Stimulated activated CD8-positive, alpha-beta memory T cell treated with anti-CD3 and anti-CD28 coated beads, Interleukin-7, amount 100 ng/mL, for 48 hours (primary cell): ENCODE measurements at regions not wholly inside any gene's neighbourhood (a gene's known extent, or its start where the extent isn't known, plus 50 kb on each side); places are given as distances from the start of the nearest gene placed in this dataset.

Experiments used
- DNase-seq, 2 donors: peaks; one replicate each; pipeline ENCODE4 v3.0.0-alpha.2; 2020; ENCODE audit warnings: low read depth in 1 of 2; ENCODE audit errors: extremely low read depth in 1 of 2

DNA sequence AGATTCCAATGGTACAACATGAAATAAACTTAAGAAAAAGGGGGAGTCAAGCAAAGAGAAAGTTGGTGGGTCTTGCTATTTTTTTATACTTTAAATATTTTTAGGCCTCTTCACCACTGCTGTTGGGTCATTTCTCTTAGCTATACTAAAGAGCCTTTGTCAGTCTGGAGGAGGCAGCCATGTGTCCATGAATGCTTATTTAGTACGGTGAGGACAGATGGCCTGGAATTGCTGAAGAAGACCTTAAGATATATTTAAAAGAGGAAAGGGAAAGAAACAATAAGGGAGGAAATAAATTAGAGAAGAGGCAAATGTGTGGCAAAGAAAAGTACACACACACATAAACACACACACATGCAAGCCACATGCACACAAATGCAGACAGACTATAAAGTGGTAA is 560.5 kb upstream of the MEF2C start:
- no peak for DNase-seq

DNA sequence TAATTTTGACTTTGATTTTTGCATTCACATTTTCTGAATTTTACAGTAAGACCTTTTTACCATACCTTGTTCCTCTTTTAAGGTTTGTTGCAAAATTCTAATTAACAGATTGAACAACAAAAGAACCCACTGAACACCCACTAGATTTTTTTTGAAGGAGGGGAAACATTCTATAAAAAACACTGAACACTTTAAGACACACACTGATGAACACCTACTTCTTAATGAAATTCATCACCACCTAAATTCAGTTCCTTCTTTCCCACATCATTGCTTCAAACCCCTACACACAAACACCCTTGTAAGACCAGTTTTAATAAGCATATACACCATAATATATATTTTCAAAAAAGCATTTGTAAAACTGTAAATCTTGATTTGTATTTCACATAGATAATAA is 559.0 kb upstream of the MEF2C start:
- DNase-seq: no peak

DNA sequence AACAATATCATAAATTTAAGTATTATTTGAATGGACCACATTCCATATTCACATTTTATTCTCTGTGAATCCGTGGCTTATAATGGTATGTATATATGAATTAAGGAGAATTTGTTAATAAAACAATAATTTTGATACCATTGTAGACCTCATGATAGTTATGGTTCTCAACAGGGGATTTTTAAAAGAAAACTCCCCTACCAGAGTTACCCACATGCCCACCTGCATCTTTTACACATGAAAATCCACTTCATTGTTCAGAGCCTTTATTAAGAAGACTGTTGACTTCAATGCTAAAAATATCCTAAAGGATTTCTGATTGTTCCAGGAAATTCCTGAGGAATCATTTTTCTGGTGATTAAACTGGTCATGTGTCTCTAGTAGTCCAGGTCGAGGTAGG is 557.7 kb upstream of the MEF2C start:
- no peak for DNase-seq

DNA sequence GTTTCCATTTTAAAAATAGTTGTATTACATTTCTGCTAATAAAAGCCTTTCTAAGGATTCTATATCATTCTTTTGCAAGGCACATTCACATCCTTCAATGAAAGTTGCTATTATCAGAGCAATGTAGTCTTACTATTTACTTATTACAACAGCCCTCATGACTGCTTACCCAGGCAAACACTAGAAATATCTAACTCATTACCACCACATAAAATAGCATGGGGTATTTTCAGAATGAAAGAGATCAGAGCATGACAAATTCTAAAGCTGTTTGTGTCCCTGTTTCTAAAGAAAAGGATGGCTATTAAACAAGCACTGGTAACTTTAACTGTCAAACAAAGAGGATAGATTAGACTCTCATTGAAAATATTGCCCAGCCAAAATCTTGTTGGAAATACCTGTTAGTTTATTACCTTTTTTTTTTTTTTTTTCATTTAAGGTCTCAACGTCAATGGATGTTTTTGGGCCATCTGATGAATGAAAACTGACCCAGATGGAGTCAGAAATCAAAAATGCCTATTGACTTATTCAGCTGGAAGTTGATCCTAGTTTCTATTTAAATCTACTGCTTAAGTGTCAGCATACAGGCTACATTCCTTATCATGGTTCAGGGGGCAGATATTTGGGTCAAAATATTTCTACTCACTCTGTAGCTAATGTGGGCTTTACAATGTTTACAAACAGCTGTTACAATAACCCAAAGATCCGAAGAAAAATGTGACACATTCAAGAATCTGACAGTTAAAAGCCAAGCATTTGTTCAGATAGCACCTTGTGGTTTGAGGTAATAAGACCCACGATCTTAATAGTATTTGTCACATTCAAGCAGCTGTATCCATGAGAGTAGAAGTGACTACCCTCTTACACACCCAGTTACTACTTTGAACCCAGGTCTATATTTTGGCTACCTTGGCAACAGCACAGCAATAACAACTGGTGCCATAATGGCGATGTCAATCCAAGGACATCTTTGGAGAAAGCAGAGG is 554.8 kb upstream of the MEF2C start:
- no peak for DNase-seq

DNA sequence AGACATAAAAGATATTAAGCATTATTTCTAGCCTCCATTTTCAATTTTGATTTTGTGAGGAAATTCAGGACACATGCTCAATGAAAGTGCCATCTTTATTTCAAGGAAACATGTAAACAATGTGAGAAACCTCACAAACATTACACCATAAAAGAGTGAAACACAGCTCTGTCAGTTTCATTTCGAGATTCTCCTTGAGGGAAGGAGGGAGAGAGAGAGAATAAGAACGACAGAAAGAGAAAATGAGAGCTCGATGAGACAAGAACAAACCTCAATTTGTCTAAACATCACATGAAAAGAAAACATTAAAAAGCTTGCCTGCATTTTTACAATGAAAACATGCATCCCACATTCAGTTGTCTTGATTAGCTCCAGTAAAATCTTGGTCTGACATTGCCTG is 553.5 kb upstream of the MEF2C start:
- DNase-seq: no peak

DNA sequence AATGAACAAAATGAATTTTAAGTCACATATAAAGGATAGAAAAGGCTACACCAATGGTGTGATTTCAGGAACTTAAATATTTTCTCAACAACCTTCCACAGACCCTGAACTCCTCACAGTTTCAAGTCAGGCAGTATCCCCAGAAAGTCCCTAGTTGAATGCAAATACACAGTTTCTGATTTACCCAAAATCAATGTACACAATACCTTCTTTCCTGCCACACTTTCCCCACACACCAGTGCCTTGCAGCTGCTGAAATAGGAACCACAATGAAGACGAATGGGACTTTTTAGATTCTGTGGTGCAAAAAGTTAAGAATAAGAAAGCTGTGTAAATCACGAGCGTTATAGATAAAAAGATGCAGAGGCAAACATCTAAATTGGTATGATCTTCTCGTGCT is 552.4 kb upstream of the MEF2C start:
- no peak for DNase-seq

DNA sequence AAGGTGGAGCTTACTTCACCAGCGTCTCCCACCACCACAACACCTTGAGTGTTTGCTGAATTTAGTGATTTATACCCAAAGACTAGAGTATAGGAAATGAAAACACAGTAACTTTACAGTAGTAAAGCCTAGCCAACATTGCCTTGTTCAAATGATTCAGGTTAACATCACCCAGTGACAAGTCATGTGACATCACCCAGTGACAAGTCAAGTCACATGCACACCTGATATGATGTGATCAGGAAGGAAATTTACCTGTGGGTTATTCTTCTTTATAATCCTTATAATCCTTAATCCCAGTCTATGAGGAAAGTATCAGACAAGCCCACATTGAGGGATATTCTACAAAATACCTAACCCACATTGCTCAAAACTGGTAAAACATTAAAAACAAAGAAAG is 545.6 kb upstream of the MEF2C start:
- DNase-seq: no peak

DNA sequence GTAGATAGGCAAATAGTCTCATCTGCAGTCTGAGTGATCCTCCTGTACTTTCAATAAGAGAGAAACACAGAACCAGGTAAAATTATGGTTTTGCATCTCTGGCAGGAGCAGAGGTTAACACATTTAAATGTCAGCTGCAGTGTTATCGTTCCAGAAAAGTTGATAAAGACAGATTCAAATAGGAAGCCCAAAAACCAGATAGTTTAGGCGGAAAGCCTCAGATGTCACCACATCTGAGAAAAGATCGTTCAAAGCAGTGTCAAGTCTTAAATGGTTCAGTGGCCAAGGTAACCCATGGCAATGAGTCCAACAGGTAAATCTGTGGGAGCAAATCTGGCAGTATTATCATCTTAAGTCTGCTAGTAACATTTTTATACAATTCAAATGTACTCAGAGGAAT is 542.1 kb upstream of the MEF2C start:
- no peak for DNase-seq

DNA sequence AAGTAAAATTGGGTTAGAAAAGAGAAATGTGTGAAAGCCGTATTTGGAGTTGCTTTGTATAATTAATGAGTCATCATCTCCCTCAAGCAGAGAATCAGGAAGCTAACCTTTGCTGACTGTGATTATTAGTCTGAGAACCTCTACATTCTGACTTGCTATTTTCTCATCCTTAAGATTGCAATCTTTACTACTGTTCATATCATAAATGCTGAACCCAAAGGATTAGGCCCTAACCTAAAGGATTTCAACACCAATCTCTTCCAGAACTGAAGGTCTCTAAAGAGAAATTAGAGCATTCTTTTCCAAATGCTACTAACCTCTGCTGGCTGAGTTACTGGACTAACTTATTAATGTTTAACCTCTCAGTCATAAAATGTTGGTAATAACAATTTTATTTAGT is 538.1 kb upstream of the MEF2C start:
- no peak for DNase-seq

DNA sequence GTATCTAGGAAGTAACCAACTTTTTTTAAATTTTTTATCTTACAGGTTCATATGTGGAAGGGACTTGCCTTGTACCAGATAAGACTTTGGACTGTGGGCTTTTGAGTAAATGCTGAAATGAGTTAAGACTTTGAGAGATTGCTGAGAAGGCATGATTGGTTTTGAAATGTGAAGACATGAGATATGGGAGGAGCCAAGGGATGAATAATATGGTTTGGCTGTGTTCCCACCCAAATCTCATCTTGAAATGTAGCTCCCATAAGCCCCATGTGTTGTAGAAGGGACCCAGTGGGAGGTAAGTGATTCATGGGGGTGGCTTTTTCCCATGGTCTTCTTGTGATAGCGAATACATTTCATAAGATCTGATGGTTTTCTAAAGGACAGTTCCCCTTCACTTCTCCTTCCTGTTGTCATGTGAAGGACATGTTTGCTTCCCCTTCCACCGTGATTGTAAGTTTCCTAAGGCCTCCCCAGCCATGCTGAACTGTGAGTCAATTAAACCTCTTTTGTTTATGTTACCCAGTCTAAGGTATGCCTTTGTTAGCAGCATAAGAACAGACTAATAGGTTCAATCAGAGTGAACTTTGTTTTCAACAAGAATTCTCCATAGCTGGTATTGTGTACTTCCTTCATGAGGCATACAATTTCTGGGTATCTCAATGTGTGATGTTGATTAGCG is 535.6 kb upstream of the MEF2C start:
- DNase-seq: no peak

DNA sequence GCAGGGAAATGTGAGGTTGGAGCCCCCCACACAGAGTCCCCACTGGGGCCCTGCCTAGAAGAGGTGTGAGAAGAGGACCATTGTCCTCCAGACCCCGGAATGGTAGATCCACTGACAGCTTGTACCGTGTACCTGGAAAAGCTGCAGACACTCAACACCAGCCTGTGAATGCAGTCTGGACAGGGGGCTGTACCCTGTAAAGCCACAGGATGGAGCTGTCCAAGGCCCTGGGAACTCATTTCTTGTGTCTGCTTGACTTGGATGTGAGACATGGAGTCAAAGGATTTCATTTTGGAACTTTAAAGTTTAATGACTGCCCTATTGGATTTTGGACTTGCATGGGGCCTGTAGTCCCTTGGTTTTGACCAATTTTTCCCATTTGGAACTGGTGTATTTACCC is 535.0 kb upstream of the MEF2C start:
- DNase-seq: no peak

DNA sequence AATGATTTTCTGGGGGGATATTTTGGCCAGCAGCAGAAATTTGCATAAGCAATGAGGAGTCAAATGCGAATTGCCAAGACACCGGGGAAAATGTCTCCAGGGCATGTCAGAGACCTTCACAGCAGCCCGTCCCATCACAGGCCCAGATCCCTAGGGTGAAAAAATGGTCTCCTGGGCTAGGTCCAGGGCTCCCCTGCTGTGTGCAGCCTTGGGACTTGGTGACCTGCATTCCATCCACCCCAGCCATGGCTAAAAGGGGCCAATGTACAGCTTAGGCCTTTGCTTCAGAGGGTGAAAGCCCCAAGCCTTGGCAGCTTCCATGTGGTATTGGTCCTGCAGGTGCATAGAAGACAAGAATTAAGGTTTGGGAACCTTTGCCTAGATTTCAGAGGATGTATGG is 534.5 kb upstream of the MEF2C start:
- DNase-seq: no peak

DNA sequence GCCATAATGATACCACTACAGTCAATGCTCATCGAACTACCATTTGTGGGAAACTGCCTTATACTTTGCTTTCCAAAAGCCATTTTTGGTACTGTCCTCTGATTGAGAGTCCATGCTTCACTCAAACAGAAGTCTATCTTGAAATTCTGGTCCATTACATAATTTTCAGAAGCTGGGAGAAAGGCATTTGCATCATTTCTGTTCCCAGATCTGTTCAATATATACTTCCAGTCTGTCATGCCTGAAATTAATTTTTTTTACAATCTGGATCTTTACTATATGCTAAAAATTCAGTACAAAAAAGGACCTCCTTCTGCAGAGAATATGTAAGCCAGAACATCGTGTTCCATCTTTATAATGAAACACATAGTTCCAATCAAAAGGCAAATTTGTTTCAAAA is 528.9 kb upstream of the MEF2C start:
- DNase-seq: no peak

DNA sequence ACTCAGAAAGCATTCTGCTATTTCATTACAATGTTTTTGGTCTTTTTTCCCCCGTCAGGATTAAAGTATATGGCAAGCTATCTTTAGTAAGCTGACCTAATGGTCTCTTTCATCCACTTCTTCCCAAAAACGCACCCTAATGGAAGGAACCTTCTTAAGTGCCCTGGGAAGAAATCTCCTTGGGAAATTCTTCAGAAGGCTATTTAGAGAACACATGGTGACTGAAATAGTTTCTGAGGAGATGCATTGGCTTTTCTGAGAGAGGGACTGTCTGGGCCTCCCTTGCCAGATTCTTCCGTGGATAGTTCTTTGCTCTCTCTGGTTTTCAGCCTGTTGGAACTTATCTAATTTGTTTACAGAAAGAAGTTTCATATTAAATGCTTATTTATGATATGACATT is 524.1 kb upstream of the MEF2C start:
- DNase-seq: no peak

DNA sequence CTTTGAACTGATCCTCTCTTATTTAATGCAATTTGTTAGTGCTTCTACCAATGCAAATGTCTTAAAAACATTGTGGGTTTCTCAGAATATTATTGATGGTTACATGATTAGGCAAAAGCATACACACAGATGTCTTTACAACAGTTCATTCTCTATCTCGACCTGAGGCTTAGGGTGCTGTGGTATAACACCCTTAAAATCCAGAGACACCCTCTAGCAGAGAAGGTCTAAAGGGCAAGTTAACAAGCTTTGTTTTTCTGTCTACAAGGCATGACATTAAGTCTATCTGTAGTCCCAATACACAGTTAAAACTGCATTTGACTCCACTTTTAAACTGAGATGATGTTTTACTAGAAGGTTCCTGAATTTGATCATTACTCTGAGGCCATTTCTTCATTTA is 518.7 kb upstream of the MEF2C start:
- no peak for DNase-seq

DNA sequence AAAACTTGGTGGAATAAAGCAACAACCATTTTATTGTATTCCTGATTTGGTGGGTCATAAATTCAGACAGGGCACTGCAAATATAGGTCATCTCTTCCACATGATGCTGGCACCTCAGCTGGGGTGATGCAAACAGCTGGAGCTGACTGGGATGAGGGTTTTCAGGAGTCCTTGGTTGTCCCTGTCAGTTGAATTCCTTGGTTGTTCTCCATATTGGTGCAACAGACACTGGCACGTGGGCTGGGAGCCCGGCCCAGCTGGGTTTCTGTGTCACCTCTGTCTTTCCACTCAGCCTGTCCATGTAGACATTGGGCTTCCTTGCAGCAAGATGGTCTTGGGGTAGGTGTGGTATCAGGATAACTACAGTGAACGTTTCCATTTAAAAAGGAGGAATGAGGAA is 518.0 kb upstream of the MEF2C start:
- no peak for DNase-seq

DNA sequence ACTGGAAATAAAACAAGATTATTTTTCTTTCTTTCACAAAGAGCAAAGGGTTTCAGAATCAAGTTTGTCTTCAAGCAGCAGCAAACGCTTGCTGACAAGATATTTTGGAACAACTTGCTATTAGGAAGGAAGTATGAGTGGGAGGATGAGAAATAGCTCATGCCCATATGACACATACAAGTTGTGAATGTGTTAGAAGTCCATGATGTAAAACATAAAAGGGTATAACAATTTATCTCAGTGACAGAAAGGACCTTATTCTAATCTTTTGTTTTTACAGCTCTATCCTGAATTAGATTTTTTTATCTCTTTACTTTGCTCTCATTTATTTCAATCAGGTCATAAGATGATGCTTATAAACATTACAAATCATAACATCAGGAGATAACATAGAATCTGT is 516.6 kb upstream of the MEF2C start:
- no peak for DNase-seq

DNA sequence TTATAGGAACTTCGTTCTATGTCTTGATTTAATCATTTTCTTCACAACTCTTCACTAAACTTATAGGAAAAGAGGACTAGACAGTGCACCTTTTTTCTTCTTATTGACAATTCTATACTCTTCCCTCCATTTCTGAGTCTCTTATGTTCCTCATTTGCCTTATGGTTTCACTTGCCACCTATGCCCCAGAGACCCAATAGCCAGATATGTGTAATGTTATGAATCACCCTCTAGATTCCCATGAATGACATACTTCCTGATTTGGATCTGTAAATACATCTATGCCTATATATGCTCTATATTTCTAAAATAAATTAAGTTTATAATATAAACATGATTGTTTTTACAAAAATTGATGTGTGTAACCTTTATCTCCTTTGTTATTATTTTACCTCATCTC is 514.1 kb upstream of the MEF2C start:
- DNase-seq: no peak

DNA sequence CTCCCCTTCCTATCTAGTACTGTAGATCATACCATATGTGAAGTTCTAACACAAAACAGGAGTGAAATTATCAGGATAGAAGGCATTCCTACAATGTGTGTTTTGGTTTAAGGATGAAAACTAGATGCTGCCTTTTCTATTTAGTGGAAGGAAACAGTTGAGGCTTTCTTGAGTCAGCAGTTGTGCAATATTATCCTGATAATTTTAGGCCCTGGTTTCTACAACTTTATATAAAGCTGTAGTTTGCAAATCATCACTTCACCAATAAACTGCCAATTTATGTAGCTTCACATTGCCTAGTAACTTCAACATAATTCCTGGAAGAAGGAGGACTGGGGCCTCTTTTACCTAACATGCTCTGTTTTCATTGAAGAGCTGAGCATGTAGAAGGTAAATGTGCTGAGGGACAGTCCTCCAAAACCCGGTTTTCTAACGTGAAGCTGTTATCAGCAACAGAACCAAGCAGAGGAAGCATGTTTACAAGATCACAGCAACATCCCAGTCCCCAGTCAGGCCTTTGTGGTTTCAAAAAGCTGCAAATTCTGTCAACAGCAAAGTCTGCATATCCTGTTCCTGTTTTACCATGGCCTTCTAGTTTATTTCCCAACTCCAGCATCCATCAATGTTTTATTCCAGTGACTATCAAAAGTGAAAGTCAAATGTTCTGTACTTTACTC is 513.4 kb upstream of the MEF2C start:
- DNase-seq: no peak

DNA sequence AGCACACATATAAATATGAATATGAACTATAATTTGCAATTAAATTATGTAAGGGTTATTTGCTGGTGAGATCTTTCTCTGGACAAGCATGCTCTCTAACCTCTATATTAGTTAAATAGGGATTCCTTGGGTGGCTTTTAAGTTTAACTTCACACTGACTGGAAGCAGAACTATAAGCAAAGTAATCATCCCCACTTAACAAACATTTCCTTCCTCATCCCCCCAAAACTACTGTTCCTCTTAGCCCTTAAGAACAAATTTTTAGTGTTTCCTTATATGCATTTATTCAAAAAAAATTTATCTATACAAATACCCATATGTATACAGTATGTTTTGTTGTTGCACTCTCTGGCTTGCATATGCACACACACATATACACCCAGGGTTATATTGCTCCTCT is 512.1 kb upstream of the MEF2C start:
- DNase-seq: no peak

DNA sequence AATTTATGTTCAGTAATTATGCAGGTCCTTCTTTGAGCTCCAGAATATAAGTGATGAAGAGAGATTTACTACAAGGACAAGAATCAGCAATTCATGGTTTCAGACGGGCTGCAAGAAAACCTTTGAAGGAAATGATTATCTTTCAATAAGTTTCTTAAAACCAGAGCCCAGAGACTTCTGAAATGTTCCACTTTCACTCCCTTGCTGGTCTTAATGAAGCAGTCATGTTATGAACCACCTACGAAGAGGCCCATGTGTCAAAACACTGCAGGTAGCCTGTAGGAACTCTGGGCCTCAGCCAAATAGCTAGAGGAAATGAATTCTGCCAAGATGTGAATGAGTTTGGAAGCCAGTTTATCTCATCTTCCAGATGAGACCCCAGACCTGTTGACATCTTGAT is 505.9 kb upstream of the MEF2C start:
- no peak for DNase-seq

DNA sequence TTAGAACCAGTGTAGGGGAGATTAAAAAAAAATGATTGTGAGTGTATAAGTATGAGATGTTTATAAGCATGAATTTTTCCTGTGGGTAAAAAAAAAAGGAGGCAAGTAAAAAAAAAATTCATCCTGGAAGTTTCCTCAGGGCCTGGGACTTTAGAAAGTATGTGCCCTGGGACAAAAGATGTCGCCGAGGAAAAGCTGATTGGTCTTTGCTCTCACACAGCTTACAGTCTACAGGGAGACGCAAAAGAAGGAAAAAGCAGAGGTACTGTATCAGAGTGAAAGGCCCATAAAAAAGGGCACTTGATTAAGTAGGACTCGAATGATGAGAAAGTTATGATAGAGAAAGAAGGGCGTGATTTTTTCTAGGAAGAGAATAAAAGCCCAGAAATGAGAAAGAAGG is 501.4 kb upstream of the MEF2C start:
- DNase-seq: no peak
